ENCODE measurements at regions not wholly inside any gene's neighbourhood (a gene's known extent, or its start where the extent isn't known, plus 50 kb on each side); places are given as distances from the start of the nearest gene placed in this dataset.
A peak's percentile ranks its signal among the peaks of the same experiment; 100 is the strongest.
"Not testable (repeated sequence)": the region's sequence is repeated elsewhere in the genome, so short reads cannot be mapped to it uniquely, and the experiment has no call there.

DNA sequence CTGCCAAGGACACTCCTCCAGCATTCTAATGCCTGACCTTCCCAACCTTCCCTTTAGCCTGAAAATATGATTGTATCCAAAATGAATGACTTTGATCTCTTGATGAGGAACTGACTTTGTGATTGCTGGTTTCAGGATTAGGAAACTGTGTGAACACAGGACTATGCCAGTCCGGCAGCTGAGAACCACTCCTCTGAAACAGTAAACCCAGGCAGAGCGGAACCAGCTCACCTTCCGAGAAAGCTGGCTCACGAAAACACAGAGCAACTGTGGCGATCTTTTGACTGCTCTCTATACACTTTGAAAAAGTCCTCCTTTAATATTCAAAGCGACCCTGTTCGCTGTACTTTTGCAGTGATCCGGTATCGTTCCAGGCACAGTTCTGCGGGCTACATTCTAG, 258.8 kb upstream of the IRS2 start:
- H3K4me3 ChIP-seq: no peak overlapping the region
- no peak overlapping the region for H3K27ac ChIP-seq
- TF ChIP-seq, protein P1, sequence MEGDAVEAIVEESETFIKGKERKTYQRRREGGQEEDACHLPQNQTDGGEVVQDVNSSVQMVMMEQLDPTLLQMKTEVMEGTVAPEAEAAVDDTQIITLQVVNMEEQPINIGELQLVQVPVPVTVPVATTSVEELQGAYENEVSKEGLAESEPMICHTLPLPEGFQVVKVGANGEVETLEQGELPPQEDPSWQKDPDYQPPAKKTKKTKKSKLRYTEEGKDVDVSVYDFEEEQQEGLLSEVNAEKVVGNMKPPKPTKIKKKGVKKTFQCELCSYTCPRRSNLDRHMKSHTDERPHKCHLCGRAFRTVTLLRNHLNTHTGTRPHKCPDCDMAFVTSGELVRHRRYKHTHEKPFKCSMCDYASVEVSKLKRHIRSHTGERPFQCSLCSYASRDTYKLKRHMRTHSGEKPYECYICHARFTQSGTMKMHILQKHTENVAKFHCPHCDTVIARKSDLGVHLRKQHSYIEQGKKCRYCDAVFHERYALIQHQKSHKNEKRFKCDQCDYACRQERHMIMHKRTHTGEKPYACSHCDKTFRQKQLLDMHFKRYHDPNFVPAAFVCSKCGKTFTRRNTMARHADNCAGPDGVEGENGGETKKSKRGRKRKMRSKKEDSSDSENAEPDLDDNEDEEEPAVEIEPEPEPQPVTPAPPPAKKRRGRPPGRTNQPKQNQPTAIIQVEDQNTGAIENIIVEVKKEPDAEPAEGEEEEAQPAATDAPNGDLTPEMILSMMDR (IDR thresholded peaks at IDR 0.05; ENCODE audit: low read depth, low read length): no peak
- H3K36me3 ChIP-seq: no peaks in the 10 kb centered on the region
- no peaks in the 10 kb centered on the region for H3K9me3 ChIP-seq (ENCODE audit: low read depth)
- H3K4me1 ChIP-seq (ENCODE audit: low read depth): peaks cover 4% of the 10 kb centered on the region
- DNase-seq (ENCODE audit: low read depth in 1 of 2, low spot score in 1 of 2): no peak
- H3K27me3 ChIP-seq: no peaks in the 10 kb centered on the region

DNA sequence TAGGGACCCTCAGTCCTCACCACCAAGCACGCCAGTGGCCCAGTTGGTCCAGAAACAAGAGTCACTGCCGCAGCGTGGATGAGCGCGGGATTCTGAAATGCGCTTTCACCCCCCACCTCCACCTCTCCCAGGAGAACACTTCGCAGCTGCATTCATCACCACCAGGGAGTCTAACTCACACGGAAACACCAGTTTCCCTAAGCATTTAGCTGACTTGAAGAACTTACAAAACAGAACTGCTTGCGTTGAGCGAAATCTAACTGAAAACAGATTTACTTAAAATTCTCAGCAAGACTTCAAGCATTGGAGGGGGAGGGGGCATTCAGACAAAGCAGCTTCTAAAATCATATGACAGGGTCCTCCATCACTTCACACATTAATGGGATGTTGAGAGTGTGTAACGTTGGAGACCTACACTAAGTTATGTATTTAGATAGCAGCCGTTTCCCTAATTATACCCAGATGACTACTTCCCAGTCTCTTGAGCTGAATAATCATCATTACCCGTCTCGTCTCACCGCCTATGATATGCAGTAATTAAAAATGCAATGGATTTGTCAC, 258.2 kb upstream of the IRS2 start:
- TF ChIP-seq, protein P1 (IDR thresholded peaks at IDR 0.05; ENCODE audit: low read depth, low read length): peak; percentile 8
- Histone ChIP-seq H3K27me3 (no peaks in the 10 kb centered on the region), H3K27ac (no peak overlapping the region), H3K4me1 (ENCODE audit: low read depth) (peaks cover 4% of the 10 kb centered on the region), H3K36me3 (no peaks in the 10 kb centered on the region), H3K4me3 (no peak overlapping the region), H3K9me3 (ENCODE audit: low read depth) (no peaks in the 10 kb centered on the region)
- DNase-seq (ENCODE audit: low read depth in 1 of 2, low spot score in 1 of 2): peak in 1 of 2 donors; percentile 47

DNA sequence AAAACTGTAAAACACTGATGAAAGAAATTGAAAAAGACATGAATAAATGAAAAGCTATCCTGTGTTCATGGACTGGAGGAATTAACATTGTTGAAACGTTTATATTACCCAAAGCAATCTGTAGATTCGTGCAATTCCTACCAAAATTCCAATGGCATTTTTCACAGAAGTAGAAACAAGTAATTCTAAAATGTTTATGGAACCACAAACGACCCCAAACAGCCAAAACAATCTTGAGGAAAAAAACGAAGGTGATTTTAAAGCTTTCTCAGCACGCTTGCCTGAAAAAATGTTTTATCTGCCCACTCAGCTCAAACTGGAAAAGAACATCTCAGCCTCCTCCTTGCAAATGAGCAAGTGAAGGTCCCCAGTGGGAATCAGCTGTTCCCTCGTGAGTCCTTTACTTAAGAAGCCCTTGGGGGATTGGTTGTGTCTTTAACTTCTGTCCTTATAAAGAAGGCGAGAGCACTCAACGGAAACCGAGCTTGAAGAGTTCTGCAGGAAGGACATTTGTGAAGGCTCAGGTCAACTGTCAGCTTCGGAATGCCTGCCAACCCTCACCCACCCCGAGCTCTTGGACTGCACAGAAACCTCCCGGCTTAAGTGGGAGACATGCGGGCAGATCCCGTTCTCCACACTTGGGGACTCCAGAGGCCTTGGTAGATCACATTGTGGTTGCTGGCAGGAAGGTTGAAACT, 256.0 kb upstream of the IRS2 start:
- no peaks in the 10 kb centered on the region for H3K27me3 ChIP-seq
- H3K4me1 ChIP-seq (ENCODE audit: low read depth): peaks cover 4% of the 10 kb centered on the region
- no peak overlapping the region for H3K27ac ChIP-seq
- TF ChIP-seq, protein P1 (IDR thresholded peaks at IDR 0.05; ENCODE audit: low read depth, low read length): no peak
- no peaks in the 10 kb centered on the region for H3K36me3 ChIP-seq
- no peak for DNase-seq (ENCODE audit: low read depth in 1 of 2, low spot score in 1 of 2)
- no peak overlapping the region for H3K4me3 ChIP-seq
- H3K9me3 ChIP-seq (ENCODE audit: low read depth): no peaks in the 10 kb centered on the region

DNA sequence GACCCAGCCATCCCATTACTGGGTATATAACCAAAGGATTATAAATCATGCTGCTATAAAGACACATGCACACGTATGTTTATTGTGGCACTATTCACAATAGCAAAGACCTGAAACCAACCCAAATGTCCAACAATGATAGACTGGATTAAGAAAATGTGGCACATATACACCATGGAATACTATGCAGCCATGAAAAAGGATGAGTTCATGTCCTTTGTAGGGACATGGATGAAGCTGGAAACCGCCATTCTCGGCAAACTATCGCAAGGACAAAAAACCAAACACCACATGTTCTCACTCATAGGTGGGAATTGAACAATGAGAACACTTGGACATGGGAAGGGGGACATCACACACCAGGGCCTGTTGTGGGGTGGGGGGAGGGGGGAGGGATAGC, 255.3 kb upstream of the IRS2 start:
- not testable (repeated sequence) for H3K27ac ChIP-seq; H3K4me1 ChIP-seq (ENCODE audit: low read depth); DNase-seq (ENCODE audit: low read depth in 1 of 2, low spot score in 1 of 2); H3K36me3 ChIP-seq; H3K9me3 ChIP-seq (ENCODE audit: low read depth); H3K27me3 ChIP-seq; H3K4me3 ChIP-seq

DNA sequence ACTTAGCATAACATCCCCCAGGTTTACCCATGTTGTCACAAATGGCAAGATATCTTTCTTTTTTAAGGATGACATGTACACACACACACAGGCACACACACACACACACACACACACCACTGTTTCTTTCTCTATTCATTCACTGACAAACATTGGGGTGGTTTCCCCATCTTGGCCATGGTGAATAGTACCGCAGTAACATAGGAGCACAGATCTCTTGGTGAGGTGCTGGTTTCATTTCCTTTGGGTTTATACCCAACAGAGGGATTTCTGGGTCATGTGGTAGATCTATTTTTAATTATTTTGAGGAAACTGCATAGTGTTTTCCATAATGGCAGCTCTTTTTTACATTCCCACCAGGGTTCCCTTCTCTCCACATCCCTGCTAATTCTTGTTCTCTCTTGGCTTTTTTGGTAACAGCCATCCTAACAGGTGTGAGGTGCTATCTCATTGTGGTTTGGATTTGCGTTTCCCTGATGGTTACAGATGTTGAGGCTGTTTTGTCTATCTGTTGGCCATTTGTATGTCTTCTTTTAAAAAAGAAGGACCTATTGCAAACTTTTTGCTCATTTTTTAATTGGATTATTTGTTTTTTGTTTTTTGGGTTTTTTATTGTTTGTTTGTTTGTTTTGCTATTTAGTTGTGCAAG, 251.7 kb upstream of the IRS2 start:
- Histone ChIP-seq H3K4me1 (ENCODE audit: low read depth) (no peaks in the 10 kb centered on the region), H3K36me3 (no peaks in the 10 kb centered on the region), H3K9me3 (ENCODE audit: low read depth) (no peaks in the 10 kb centered on the region), H3K27ac (no peak overlapping the region), H3K4me3 (no peak overlapping the region), H3K27me3 (no peaks in the 10 kb centered on the region)
- TF ChIP-seq, protein P1 (IDR thresholded peaks at IDR 0.05; ENCODE audit: low read depth, low read length): no peak
- no peak for DNase-seq (ENCODE audit: low read depth in 1 of 2, low spot score in 1 of 2)

DNA sequence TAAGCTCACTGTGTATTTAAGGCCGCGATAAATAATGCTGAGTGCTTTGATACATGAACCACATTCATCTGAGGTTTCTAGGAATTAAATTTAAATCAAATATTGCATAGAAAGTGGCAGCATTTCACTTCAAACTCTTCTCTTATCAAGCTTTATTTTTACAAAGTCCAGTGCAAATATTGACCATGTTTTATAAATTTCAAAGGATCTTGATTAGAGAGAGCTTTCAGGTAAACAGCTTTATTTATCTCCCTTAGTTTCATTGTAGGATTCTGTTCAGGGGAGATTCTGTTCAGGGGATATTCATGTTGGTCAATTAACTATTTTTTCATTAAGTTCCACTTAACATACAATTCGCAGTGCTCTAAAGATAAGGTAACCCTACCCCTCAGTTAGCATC, 249.7 kb upstream of the IRS2 start:
- H3K36me3 ChIP-seq: no peaks in the 10 kb centered on the region
- no peak for DNase-seq (ENCODE audit: low read depth in 1 of 2, low spot score in 1 of 2)
- TF ChIP-seq, protein P1 (IDR thresholded peaks at IDR 0.05; ENCODE audit: low read depth, low read length): no peak
- no peaks in the 10 kb centered on the region for H3K27me3 ChIP-seq
- no peak overlapping the region for H3K4me3 ChIP-seq
- no peak overlapping the region for H3K27ac ChIP-seq
- H3K9me3 ChIP-seq (ENCODE audit: low read depth): no peaks in the 10 kb centered on the region
- H3K4me1 ChIP-seq (ENCODE audit: low read depth): no peaks in the 10 kb centered on the region

Data from cardiac muscle cell (in vitro differentiated cells and primary cell).